Hematopoietic multipotent progenitor cell treated with erythropoietin and hydrocortisone succinate and interleukin-3 and kit ligand, for 17 days (in vitro differentiated cells): ENCODE measurements at regions not wholly inside any gene's neighbourhood (a gene's known extent, or its start where the extent isn't known, plus 50 kb on each side); places are given as distances from the start of the nearest gene placed in this dataset.
A peak's percentile ranks its signal among the peaks of the same experiment; 100 is the strongest.

ENCODE experiments used
- DNase-seq: peaks from one replicate; pipeline ENCODE4 v3.0.0-alpha.2; 2015; ENCODE audit warnings: low spot score

GRCh38 chr4:15231265-15232091 is 196.4 kb upstream of the C1QTNF7 start:
- peak; percentile 71 for DNase-seq

GRCh38 chr4:15232366-15233263 is 195.2 kb upstream of the C1QTNF7 start:
- DNase-seq: no peak

GRCh38 chr4:15233264-15233597 is 194.6 kb upstream of the C1QTNF7 start:
- DNase-seq: no peak

- DNase-seq: no peak
Observed at GRCh38 chr4:15233626-15234025, 194.2 kb upstream of the C1QTNF7 start.

- no peak for DNase-seq
Observed at GRCh38 chr4:15234116-15234855, 193.5 kb upstream of the C1QTNF7 start.

- DNase-seq: no peak
Observed at GRCh38 chr4:15234856-15235126, 193.0 kb upstream of the C1QTNF7 start.

GRCh38 chr4:15235135-15235534 is 192.7 kb upstream of the C1QTNF7 start:
- no peak for DNase-seq

GRCh38 chr4:15237648-15238230 is 190.1 kb upstream of the C1QTNF7 start:
- no peak for DNase-seq

GRCh38 chr4:15238720-15239119 is 189.1 kb upstream of the C1QTNF7 start:
- DNase-seq: no peak

- DNase-seq: no peak
Observed at GRCh38 chr4:15239866-15240265, 188.0 kb upstream of the C1QTNF7 start.

GRCh38 chr4:15240764-15241163 is 187.1 kb upstream of the C1QTNF7 start:
- DNase-seq: no peak

GRCh38 chr4:15242021-15242420 is 185.8 kb upstream of the C1QTNF7 start:
- no peak for DNase-seq

GRCh38 chr4:15244354-15244753 is 183.5 kb upstream of the C1QTNF7 start:
- DNase-seq: no peak

GRCh38 chr4:15245006-15245530 is 182.8 kb upstream of the C1QTNF7 start:
- no peak for DNase-seq

GRCh38 chr4:15250021-15250441 is 177.8 kb upstream of the C1QTNF7 start:
- no peak for DNase-seq

- DNase-seq: no peak
Observed at GRCh38 chr4:15253349-15253748, 174.5 kb upstream of the C1QTNF7 start.

GRCh38 chr4:15254236-15254880 is 173.5 kb upstream of the C1QTNF7 start:
- no peak for DNase-seq

- no peak for DNase-seq
Observed at GRCh38 chr4:15255537-15255936, 172.3 kb upstream of the C1QTNF7 start.

- DNase-seq: no peak
Observed at GRCh38 chr4:15260758-15261157, 167.1 kb upstream of the C1QTNF7 start.

- no peak for DNase-seq
Observed at GRCh38 chr4:15262396-15262795, 165.4 kb upstream of the C1QTNF7 start.

GRCh38 chr4:15270201-15270600 is 157.6 kb upstream of the C1QTNF7 start:
- no peak for DNase-seq

GRCh38 chr4:15286041-15286440 is 141.8 kb upstream of the C1QTNF7 start:
- no peak for DNase-seq
